ENCODE measurements at regions not wholly inside any gene's neighbourhood (a gene's known extent, or its start where the extent isn't known, plus 50 kb on each side); places are given as distances from the start of the nearest gene placed in this dataset.
A peak's percentile ranks its signal among the peaks of the same experiment; 100 is the strongest.

DNA sequence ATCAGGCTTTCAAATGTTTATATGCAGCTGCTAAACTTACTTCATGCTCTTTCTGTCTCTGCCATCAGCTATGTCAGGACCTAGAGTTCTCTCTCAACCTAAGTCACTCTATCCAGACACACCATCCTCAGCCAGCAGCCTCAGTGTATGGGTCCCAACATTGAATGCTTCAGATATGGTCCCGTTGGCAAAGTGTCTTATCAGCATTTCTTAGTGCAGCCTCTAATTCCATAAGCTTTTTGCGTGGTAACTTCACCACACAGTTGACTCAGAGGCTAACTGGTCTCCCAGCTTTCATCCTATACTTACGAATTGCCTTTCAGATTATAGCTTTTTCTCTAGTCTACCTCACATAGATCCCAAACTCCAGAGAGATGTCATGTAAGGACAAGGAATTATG lies 402.9 kb upstream of the EEF2KMT start:
- Histone ChIP-seq H3K27ac (ENCODE audit: low read length) (no peak overlapping the region), H3K4me1 (ENCODE audit: low read length) (no peaks in the 10 kb centered on the region), H2AFZ (ENCODE audit: low read depth, low read length) (no peak overlapping the region), H3K79me2 (ENCODE audit: low read length) (no peaks in the 10 kb centered on the region), H3K36me3 (replicated peaks; ENCODE audit: low read depth, low read length) (no peaks in the 10 kb centered on the region), H4K20me1 (ENCODE audit: insufficient read depth, low read length) (no peaks in the 10 kb centered on the region), H3K27me3 (ENCODE audit: low read depth, low read length) (no peaks in the 10 kb centered on the region), H3K4me2 (ENCODE audit: low read length) (no peak overlapping the region), H3K4me3 (ENCODE audit: low read length) (no peak overlapping the region), H3K9ac (ENCODE audit: low read length) (no peak overlapping the region), H3K9me3 (ENCODE audit: insufficient read depth, low read length) (no peaks in the 10 kb centered on the region)
- TF ChIP-seq, protein P1, sequence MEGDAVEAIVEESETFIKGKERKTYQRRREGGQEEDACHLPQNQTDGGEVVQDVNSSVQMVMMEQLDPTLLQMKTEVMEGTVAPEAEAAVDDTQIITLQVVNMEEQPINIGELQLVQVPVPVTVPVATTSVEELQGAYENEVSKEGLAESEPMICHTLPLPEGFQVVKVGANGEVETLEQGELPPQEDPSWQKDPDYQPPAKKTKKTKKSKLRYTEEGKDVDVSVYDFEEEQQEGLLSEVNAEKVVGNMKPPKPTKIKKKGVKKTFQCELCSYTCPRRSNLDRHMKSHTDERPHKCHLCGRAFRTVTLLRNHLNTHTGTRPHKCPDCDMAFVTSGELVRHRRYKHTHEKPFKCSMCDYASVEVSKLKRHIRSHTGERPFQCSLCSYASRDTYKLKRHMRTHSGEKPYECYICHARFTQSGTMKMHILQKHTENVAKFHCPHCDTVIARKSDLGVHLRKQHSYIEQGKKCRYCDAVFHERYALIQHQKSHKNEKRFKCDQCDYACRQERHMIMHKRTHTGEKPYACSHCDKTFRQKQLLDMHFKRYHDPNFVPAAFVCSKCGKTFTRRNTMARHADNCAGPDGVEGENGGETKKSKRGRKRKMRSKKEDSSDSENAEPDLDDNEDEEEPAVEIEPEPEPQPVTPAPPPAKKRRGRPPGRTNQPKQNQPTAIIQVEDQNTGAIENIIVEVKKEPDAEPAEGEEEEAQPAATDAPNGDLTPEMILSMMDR (IDR thresholded peaks at IDR 0.05; ENCODE audit: low read depth, low read length) = no peak
- no peak for TF ChIP-seq EZH2phosphoT487 (IDR thresholded peaks at IDR 0.05; ENCODE audit: low read depth)

DNA sequence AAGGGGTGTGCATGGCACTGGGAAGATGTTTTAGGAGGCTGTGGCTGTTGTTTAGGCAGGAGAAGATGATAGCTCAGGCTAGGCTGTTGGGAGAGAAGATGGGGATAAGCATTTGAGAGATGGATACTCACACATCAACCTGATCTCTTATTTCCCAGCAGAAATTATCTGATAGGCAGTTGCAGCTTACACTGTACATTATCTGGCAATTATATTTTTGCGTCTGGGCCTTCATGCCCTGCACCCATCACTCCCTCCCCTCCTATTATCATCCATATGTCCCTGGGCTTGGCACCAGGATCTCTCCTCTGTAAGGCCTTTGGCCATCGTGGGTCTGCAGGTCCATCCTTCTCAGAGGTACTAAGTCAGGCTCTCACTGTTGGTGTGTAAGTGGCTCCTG lies 401.0 kb upstream of the EEF2KMT start:
- Histone ChIP-seq H3K4me3 (ENCODE audit: low read length) (no peak overlapping the region), H3K4me2 (ENCODE audit: low read length) (no peak overlapping the region), H3K9ac (ENCODE audit: low read length) (no peak overlapping the region), H3K9me3 (ENCODE audit: insufficient read depth, low read length) (no peaks in the 10 kb centered on the region), H3K27me3 (ENCODE audit: low read depth, low read length) (no peaks in the 10 kb centered on the region), H3K4me1 (ENCODE audit: low read length) (no peaks in the 10 kb centered on the region), H4K20me1 (ENCODE audit: insufficient read depth, low read length) (no peaks in the 10 kb centered on the region), H2AFZ (ENCODE audit: low read depth, low read length) (no peak overlapping the region), H3K36me3 (replicated peaks; ENCODE audit: low read depth, low read length) (no peaks in the 10 kb centered on the region), H3K27ac (ENCODE audit: low read length) (no peak overlapping the region), H3K79me2 (ENCODE audit: low read length) (no peaks in the 10 kb centered on the region)
- TF ChIP-seq, protein P1 (IDR thresholded peaks at IDR 0.05; ENCODE audit: low read depth, low read length) = no peak
- TF ChIP-seq EZH2phosphoT487 (IDR thresholded peaks at IDR 0.05; ENCODE audit: low read depth) = no peak

DNA sequence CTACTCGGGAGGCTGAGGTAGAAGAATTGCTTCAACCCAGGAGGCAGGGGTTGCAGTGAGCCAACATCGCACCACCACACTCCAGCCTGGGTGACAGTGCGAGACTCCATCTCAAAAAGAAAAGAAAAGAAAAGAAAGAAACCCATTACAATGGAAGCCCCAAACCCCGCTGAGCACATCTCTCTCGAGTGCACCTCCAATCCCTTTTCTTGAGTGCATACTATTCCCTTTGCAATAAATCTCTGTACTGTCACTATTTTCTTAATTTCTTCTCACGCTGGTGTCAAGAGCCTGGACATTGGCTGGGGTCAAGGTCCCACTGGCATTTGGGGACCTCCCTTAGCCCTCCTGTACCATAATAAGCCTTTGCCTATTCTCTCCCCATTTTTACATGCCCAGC lies 398.4 kb upstream of the EEF2KMT start:
- Histone ChIP-seq H3K27ac (ENCODE audit: low read length) (no peak overlapping the region), H3K79me2 (ENCODE audit: low read length) (no peaks in the 10 kb centered on the region), H3K4me1 (ENCODE audit: low read length) (no peaks in the 10 kb centered on the region), H3K4me2 (ENCODE audit: low read length) (no peak overlapping the region), H3K4me3 (ENCODE audit: low read length) (no peak overlapping the region), H3K27me3 (ENCODE audit: low read depth, low read length) (no peaks in the 10 kb centered on the region), H2AFZ (ENCODE audit: low read depth, low read length) (no peak overlapping the region), H3K9ac (ENCODE audit: low read length) (no peak overlapping the region), H3K9me3 (ENCODE audit: insufficient read depth, low read length) (no peaks in the 10 kb centered on the region), H4K20me1 (ENCODE audit: insufficient read depth, low read length) (no peaks in the 10 kb centered on the region), H3K36me3 (replicated peaks; ENCODE audit: low read depth, low read length) (no peaks in the 10 kb centered on the region)
- TF ChIP-seq EZH2phosphoT487 (IDR thresholded peaks at IDR 0.05; ENCODE audit: low read depth) = no peak
- TF ChIP-seq, protein P1 (IDR thresholded peaks at IDR 0.05; ENCODE audit: low read depth, low read length) = no peak

DNA sequence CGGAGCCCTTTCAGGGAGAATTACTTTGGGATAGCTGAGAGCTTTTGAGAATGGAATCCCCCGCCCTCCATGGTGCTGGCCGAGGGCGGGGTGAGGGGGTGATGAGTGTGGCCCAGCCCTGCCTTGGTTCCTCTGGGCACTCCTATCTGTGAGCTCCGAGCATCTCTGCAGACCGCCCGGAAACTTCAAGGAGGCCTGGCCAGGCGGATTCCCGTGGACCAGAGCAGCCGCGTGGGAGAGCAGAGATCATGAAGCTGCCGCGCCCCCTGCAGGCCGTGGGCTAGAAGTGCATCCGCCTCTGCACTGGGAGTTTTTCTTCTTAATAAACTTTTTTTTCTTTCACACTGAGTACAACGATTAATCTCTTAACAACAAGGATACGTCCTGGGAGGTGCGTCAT lies 392.9 kb upstream of the EEF2KMT start:
- no peaks in the 10 kb centered on the region for H4K20me1 ChIP-seq (ENCODE audit: insufficient read depth, low read length)
- H3K9me3 ChIP-seq (ENCODE audit: insufficient read depth, low read length) = no peaks in the 10 kb centered on the region
- no peaks in the 10 kb centered on the region for H3K79me2 ChIP-seq (ENCODE audit: low read length)
- no peak overlapping the region for H3K27ac ChIP-seq (ENCODE audit: low read length)
- no peak overlapping the region for H3K4me3 ChIP-seq (ENCODE audit: low read length)
- H3K4me2 ChIP-seq (ENCODE audit: low read length) = peak overlapping the region; percentile 44
- H3K36me3 ChIP-seq (replicated peaks; ENCODE audit: low read depth, low read length) = no peaks in the 10 kb centered on the region
- 0 out of 2 replicates have a peak overlapping the region, but pooled peaks have one; percentile 30 for H2AFZ ChIP-seq (ENCODE audit: low read depth, low read length)
- H3K27me3 ChIP-seq (ENCODE audit: low read depth, low read length) = no peaks in the 10 kb centered on the region
- H3K4me1 ChIP-seq (ENCODE audit: low read length) = no peaks in the 10 kb centered on the region
- no peak overlapping the region for H3K9ac ChIP-seq (ENCODE audit: low read length)
- no peak for TF ChIP-seq EZH2phosphoT487 (IDR thresholded peaks at IDR 0.05; ENCODE audit: low read depth)
- TF ChIP-seq, protein P1 (IDR thresholded peaks at IDR 0.05; ENCODE audit: low read depth, low read length) = peak; percentile 75
